PFSK-1 (cell line): ENCODE measurements at regions not wholly inside any gene's neighbourhood (a gene's known extent, or its start where the extent isn't known, plus 50 kb on each side); places are given as distances from the start of the nearest gene placed in this dataset.

Source experiments
- FOXP2 ChIP-seq: optimal IDR thresholded peaks from 2 replicates; pipeline ENCODE3; 2011; ENCODE audit warnings: borderline replicate concordance, control low read depth, inconsistent platforms; ENCODE audit not compliant: insufficient read depth; ENCODE audit errors: extremely low read length, extremely low read depth
- POLR2AphosphoS5 ChIP-seq: IDR thresholded peaks from 2 replicates; pipeline ENCODE4 v1.6.1; 2012; ENCODE audit warnings: low read depth, mild to moderate bottlenecking, control low read depth, low read length, moderate library complexity
- REST ChIP-seq, 2 experiments: IDR thresholded peaks; 2 replicates each; pipeline versions ENCODE4 v1.6.1 to v1.8.0; 2011 to 2012; ENCODE audit warnings: low read depth in 2 of 2, low read length in 2 of 2, control low read depth in 1 of 2, inconsistent platforms in 1 of 2, mild to moderate bottlenecking in 1 of 2, moderate library complexity in 1 of 2; ENCODE audit not compliant: insufficient read depth in 1 of 2
- SIN3A ChIP-seq: IDR thresholded peaks from 2 replicates; pipeline ENCODE4 v1.6.1; 2012; ENCODE audit warnings: mild to moderate bottlenecking, low read length, moderate library complexity, borderline replicate concordance; ENCODE audit not compliant: insufficient read depth
- TAF1 ChIP-seq: IDR thresholded peaks from 2 replicates; pipeline ENCODE4 v1.6.1; 2012; ENCODE audit warnings: low read length, control low read depth, borderline replicate concordance; ENCODE audit not compliant: insufficient read depth

GRCh38 chr13:47019977-47020376, 123.1 kb upstream of the HTR2A start:
- TF ChIP-seq POLR2AphosphoS5: no peak
- TF ChIP-seq TAF1: no peak
- TF ChIP-seq REST (IDR thresholded peaks at IDR 0.05; ENCODE audit: insufficient read depth in 1 of 2, low read depth in 2 of 2, low read length in 2 of 2): no peak
- TF ChIP-seq SIN3A: no peak
- no peak for TF ChIP-seq FOXP2
